GM12874 (cell line): ENCODE measurements at regions not wholly inside any gene's neighbourhood (a gene's known extent, or its start where the extent isn't known, plus 50 kb on each side); places are given as distances from the start of the nearest gene placed in this dataset.

Experiments used
- CTCF ChIP-seq: IDR thresholded peaks from 2 replicates; pipeline ENCODE4 v1.5.1; 2011; ENCODE audit warnings: low read depth, mild to moderate bottlenecking, control low read depth, low read length, moderate library complexity; ENCODE audit not compliant: insufficient read depth

- no peak for TF ChIP-seq CTCF
These were observed 960.2 kb upstream of the NR2F2 start for GRCh38 chr15:95370291-95370690.

GRCh38 chr15:95371664-95372063 lies 958.8 kb upstream of the NR2F2 start:
- no peak for TF ChIP-seq CTCF

DNA sequence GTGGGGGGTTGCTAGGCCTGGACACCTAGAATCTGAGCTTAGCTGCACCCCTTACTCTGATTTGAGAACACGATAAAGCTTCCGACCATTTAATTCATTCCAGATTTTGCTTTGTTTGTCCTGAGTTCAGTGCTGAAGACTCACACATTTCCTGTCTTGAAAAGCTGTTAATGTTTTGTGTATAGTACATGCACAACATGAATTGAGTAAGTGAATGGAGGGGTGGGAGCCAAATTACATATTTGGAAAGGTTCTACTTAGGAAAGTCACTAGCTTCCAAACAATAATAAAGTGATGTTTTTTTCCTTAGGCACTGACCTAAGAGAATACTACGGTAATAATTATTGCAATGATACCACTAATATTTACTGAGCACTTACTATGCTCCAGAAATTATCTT lies 955.2 kb upstream of the NR2F2 start:
- TF ChIP-seq CTCF = no peak

DNA sequence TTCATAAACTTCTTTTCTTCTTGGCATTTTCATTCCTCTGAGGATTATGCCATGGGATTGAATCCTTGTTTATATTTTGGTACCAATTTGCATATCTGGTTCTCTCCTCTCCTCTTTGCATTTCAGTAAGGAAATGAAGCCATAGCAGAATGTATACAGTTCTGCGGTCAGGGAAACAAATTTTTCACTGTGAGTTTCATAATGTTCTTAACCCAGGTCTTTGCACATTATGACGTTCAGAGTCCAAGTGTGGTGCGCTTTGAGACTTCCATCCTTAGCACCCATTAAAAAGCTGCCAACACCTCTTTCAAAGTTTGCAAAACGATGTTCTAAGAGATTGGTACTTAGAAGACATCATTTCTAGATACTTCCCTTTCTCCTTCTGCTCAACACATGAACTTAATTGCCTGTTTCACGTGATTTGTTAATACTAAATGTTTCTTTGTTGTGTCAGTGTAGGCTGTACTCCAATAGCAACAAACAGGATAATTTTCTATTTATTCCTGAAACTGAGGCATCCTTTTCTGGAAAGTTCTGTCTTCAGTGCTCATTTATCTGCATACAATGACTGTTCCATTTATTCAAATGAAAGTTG lies 953.1 kb upstream of the NR2F2 start:
- no peak for TF ChIP-seq CTCF

DNA sequence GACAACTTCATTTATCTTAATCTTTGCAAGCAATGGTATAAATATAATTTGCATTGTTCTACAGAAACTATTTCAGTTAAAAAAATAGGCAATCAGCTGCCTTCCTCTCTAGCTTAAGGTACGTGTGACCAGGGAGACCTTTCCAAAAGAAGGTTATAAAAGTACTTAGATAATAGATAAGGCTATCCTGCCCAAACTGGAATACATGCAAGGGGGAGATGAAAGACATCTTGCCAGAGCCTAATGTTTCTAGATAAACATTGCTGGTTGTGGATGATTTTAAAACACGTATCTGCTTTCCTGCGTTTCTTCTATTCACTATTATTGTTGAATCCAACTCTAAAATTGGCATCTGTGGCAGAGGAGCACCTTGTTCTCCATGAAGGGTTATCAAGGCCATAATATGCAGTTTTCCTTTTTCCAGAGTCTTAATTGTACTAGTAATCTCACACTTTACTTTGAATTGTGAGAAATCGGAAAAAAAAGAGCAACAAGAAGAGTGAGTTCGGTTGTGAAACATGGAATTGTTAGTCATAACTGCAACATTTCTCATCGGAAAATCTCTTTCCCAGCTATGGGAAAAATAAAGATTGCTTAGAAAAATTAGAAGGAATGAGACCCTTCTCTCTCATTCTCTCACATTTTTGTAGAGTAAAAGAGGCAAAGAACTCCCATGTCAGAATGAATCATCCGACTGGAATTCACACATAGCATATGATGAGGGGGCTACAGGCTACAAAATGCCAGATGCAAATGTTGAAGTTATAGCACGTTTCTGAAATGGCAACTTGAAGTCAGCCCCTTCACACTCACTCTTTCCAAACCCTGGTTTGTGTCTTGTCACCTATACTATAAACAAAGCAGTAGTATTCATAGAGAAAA lies 936.1 kb upstream of the NR2F2 start:
- TF ChIP-seq CTCF = no peak

GRCh38 chr15:95400428-95400827 lies 930.1 kb upstream of the NR2F2 start:
- no peak for TF ChIP-seq CTCF

GRCh38 chr15:95401587-95401986 lies 928.9 kb upstream of the NR2F2 start:
- no peak for TF ChIP-seq CTCF
